ENCODE measurements at regions not wholly inside any gene's neighbourhood (a gene's known extent, or its start where the extent isn't known, plus 50 kb on each side); places are given as distances from the start of the nearest gene placed in this dataset.

DNA sequence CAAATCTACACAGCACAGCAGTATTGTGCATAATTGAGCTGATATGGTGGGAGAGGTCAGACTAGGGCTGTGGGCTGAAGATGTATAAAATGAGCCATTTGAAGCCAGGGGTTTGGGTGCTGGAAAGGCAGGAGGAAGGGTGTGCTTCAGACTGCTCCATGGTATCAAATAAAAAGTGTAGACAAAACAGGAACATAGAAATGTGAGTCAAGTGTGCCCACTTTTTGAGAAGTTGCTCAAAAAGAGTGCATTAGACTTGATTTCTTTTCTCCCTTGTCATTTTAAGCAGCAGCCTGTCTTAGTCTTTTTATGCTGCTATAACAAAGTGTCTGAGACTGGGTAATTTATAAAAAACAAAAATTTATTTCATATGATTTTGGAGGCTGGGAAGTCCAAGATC lies 55.8 kb upstream of the ZFAND5 start:
- intact Hi-C loops (cut with micrococcal nuclease) = no loop called here
- DNase-seq (ENCODE audit: low spot score) = no peak
- Mint-ChIP-seq H3K27ac (no peak overlapping the region), H3K27me3 (ENCODE audit: low read depth) (no peaks in the 10 kb centered on the region), H3K4me1 (ENCODE audit: low read depth) (no peaks in the 10 kb centered on the region), H3K4me3 (ENCODE audit: low read depth) (no peak overlapping the region), H3K36me3 (ENCODE audit: low read depth) (no peaks in the 10 kb centered on the region), H3K9me3 (no peaks in the 10 kb centered on the region)

- H3K27me3 Mint-ChIP-seq (ENCODE audit: low read depth) = no peaks in the 10 kb centered on the region
- no peaks in the 10 kb centered on the region for H3K36me3 Mint-ChIP-seq (ENCODE audit: low read depth)
- DNase-seq (ENCODE audit: low spot score) = no peak
- H3K27ac Mint-ChIP-seq = no peak overlapping the region
- H3K4me1 Mint-ChIP-seq (ENCODE audit: low read depth) = no peaks in the 10 kb centered on the region
- intact Hi-C loops (cut with micrococcal nuclease) = no loop called here
- no peaks in the 10 kb centered on the region for H3K9me3 Mint-ChIP-seq
- no peak overlapping the region for H3K4me3 Mint-ChIP-seq (ENCODE audit: low read depth)
These were observed 50.9 kb upstream of the ZFAND5 start for GRCh38 chr9:72415948-72416347.

DNA sequence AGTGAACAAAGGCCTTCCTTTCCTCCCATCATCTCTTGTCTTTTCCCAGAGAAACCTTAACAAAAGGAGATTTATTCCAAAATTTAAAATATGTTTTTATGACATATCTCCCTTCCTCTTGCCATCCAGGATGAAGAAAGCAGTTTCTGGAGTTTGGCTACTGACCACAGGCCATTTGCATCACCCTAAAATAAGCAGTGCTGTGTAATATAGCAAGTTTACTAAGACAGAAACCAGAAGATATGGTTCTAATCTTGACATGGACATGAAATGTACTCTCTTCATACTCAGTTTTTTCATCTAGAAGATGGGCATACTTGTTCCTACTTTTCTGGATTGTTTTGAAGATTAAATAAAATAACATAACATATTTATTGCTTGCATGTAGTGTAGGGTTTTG lies 50.2 kb upstream of the ZFAND5 start:
- no peak overlapping the region for H3K4me3 Mint-ChIP-seq (ENCODE audit: low read depth)
- intact Hi-C loops (cut with micrococcal nuclease) = no loop called here
- H3K4me1 Mint-ChIP-seq (ENCODE audit: low read depth) = no peaks in the 10 kb centered on the region
- no peaks in the 10 kb centered on the region for H3K36me3 Mint-ChIP-seq (ENCODE audit: low read depth)
- no peak for DNase-seq (ENCODE audit: low spot score)
- H3K27ac Mint-ChIP-seq = no peak overlapping the region
- no peaks in the 10 kb centered on the region for H3K27me3 Mint-ChIP-seq (ENCODE audit: low read depth)
- H3K9me3 Mint-ChIP-seq = no peaks in the 10 kb centered on the region
